NCI-H524 (cell line): ENCODE measurements at regions not wholly inside any gene's neighbourhood (a gene's known extent, or its start where the extent isn't known, plus 50 kb on each side); places are given as distances from the start of the nearest gene placed in this dataset.

Source experiments
- DNase-seq, 2 experiments: peaks; one replicate each; lab custom pipeline; 2025; lab: John Stamatoyannopoulos, UW

GRCh38 chr2:193973781-193974180, 1683.2 kb upstream of the SLC39A10 start:
- peak; percentile 20 to 78 for DNase-seq

GRCh38 chr2:193966590-193966989, 1690.4 kb upstream of the SLC39A10 start:
- DNase-seq: no peak

- DNase-seq: peak in 1 of 2 experiments; percentile 30
Measured at GRCh38 chr2:193965263-193965662, 1691.8 kb upstream of the SLC39A10 start.

GRCh38 chr2:193963472-193964119, 1693.4 kb upstream of the SLC39A10 start:
- DNase-seq: peak; percentile 24 to 31

GRCh38 chr2:193946806-193947205, 1710.2 kb upstream of the SLC39A10 start:
- DNase-seq: no peak

- DNase-seq: no peak
Measured at GRCh38 chr2:193943406-193943960, 1713.5 kb upstream of the SLC39A10 start.

- no peak for DNase-seq
Measured at GRCh38 chr2:193935114-193935513, 1721.9 kb upstream of the SLC39A10 start.

- peak; percentile 11 to 31 for DNase-seq
Measured at GRCh38 chr2:193929131-193929530, 1727.9 kb upstream of the SLC39A10 start.

GRCh38 chr2:193907561-193907960, 1712.8 kb upstream of the TMEFF2 start:
- DNase-seq: no peak

GRCh38 chr2:193900292-193900691, 1705.6 kb upstream of the TMEFF2 start:
- DNase-seq: no peak

- no peak for DNase-seq
Measured at GRCh38 chr2:193895226-193895625, 1700.5 kb upstream of the TMEFF2 start.

- no peak for DNase-seq
Measured at GRCh38 chr2:193894081-193894480, 1699.3 kb upstream of the TMEFF2 start.

GRCh38 chr2:193891023-193891422, 1696.3 kb upstream of the TMEFF2 start:
- no peak for DNase-seq

GRCh38 chr2:193885419-193885818, 1690.7 kb upstream of the TMEFF2 start:
- no peak for DNase-seq

GRCh38 chr2:193883820-193884219, 1689.1 kb upstream of the TMEFF2 start:
- no peak for DNase-seq

GRCh38 chr2:193876980-193877379, 1682.2 kb upstream of the TMEFF2 start:
- DNase-seq: no peak

GRCh38 chr2:193869564-193869963, 1674.8 kb upstream of the TMEFF2 start:
- DNase-seq: no peak

GRCh38 chr2:193868833-193869232, 1674.1 kb upstream of the TMEFF2 start:
- DNase-seq: no peak

- no peak for DNase-seq
Measured at GRCh38 chr2:193868132-193868531, 1673.4 kb upstream of the TMEFF2 start.

GRCh38 chr2:193867454-193867853, 1672.7 kb upstream of the TMEFF2 start:
- no peak for DNase-seq

GRCh38 chr2:193861557-193861956, 1666.8 kb upstream of the TMEFF2 start:
- no peak for DNase-seq

- no peak for DNase-seq
Measured at GRCh38 chr2:193847991-193848390, 1653.3 kb upstream of the TMEFF2 start.

- DNase-seq: no peak
Measured at GRCh38 chr2:193847130-193847529, 1652.4 kb upstream of the TMEFF2 start.

GRCh38 chr2:193845604-193846003, 1650.9 kb upstream of the TMEFF2 start:
- no peak for DNase-seq
